ENCODE measurements at regions not wholly inside any gene's neighbourhood (a gene's known extent, or its start where the extent isn't known, plus 50 kb on each side); places are given as distances from the start of the nearest gene placed in this dataset.

DNA sequence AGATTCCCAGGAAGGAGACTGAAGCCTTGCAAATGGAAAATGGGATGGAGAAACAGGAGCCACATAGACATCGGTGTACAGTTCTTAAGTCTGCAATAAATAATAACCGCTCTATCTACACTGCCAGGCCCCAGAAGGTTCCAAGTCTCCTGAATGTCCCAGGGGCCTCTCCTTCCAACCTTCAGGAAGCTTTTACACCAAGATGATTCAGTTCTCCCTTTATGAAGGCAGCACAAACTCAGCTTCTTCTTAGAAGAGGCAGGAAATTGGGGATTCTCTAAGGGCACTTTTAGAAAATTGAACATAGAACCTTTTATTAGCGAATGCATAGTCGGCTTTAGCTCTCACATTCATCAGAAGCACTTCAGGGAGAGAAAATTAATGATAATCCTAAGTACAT, 130.8 kb upstream of the LYZL1 start:
- Histone ChIP-seq H3K27ac (ENCODE audit: insufficient read depth in 1 of 2, low read depth in 1 of 2, low read length in 2 of 2, poor library complexity in 1 of 2, severe bottlenecking in 2 of 2) (no peak overlapping the region), H3K4me3 (ENCODE audit: control insufficient read depth in 1 of 7, extremely low read depth in 1 of 7, insufficient read depth in 4 of 7, low read depth in 2 of 7, low read length in 6 of 7) (no peak overlapping the region), H3K9me3 (ENCODE audit: control extremely low read depth in 1 of 5, control insufficient read depth in 4 of 5, insufficient read depth in 2 of 5, low read depth in 1 of 5, low read length in 4 of 5) (no peaks in the 10 kb centered on the region), H3K4me1 (ENCODE audit: control extremely low read depth in 1 of 4, control insufficient read depth in 4 of 4, insufficient read depth in 4 of 4, low read length in 3 of 4) (no peaks in the 10 kb centered on the region), H3K36me3 (ENCODE audit: control insufficient read depth in 4 of 4, insufficient read depth in 4 of 4, low read length in 3 of 4) (no peaks in the 10 kb centered on the region), H3K27me3 (replicated peaks in 2 of 5; ENCODE audit: control insufficient read depth in 4 of 5, insufficient read depth in 5 of 5, low read length in 4 of 5) (peaks cover 0 to 2% (median 0%) of the 10 kb centered on the region in 5 experiments)
- ChIA-PET CTCF (interaction anchor here (0.7 to 1.2 kb wide), 2 partner anchors 10 to 14 kb away, joined by 3 read pairs; no protein-coding TSS in a partner anchor), POLR2A (no interaction called here)
- 84% methylated on average over 2 of the region's 4 CpGs for WGBS (ENCODE audit: insufficient coverage)
- no peak for DNase-seq

DNA sequence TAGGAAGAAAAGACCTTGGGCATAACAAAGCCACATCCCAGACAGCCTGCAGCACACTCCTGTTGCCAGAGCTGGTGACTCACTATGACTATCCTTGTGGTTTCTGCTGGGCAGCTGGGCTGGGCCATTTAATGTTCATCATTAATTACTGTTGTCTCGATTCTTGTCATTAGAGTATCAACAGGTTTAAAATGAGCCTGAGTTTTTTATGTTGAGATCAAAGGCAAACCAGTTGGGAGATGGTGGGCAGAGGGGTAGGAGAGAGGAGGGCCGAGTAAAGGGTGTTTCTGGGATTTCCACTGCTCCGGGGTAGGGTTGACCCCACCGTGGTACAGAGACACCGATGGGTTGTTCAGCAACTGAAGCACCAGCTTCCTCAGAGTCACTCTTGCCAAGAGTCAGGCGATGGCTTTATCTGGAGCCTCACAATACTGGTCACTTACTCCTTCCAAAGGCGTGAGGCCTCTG, 128.7 kb upstream of the LYZL1 start:
- WGBS (ENCODE audit: insufficient coverage) = 100% methylated on average over 4 of the region's 7 CpGs
- Histone ChIP-seq H3K36me3 (ENCODE audit: control insufficient read depth in 4 of 4, insufficient read depth in 4 of 4, low read length in 3 of 4) (no peaks in the 10 kb centered on the region), H3K27ac (ENCODE audit: insufficient read depth in 1 of 2, low read depth in 1 of 2, low read length in 2 of 2, poor library complexity in 1 of 2, severe bottlenecking in 2 of 2) (no peak overlapping the region), H3K4me1 (ENCODE audit: control extremely low read depth in 1 of 4, control insufficient read depth in 4 of 4, insufficient read depth in 4 of 4, low read length in 3 of 4) (no peaks in the 10 kb centered on the region), H3K4me3 (ENCODE audit: control insufficient read depth in 1 of 7, extremely low read depth in 1 of 7, insufficient read depth in 4 of 7, low read depth in 2 of 7, low read length in 6 of 7) (no peak overlapping the region), H3K27me3 (replicated peaks in 2 of 5; ENCODE audit: control insufficient read depth in 4 of 5, insufficient read depth in 5 of 5, low read length in 4 of 5) (peaks cover 0 to 2% (median 0%) of the 10 kb centered on the region in 5 experiments), H3K9me3 (ENCODE audit: control extremely low read depth in 1 of 5, control insufficient read depth in 4 of 5, insufficient read depth in 2 of 5, low read depth in 1 of 5, low read length in 4 of 5) (peaks cover 0 to 13% (median 2%) of the 10 kb centered on the region in 5 experiments)
- POLR2A ChIA-PET = no interaction called here
- DNase-seq = no peak
- CTCF ChIA-PET = no interaction called here

DNA sequence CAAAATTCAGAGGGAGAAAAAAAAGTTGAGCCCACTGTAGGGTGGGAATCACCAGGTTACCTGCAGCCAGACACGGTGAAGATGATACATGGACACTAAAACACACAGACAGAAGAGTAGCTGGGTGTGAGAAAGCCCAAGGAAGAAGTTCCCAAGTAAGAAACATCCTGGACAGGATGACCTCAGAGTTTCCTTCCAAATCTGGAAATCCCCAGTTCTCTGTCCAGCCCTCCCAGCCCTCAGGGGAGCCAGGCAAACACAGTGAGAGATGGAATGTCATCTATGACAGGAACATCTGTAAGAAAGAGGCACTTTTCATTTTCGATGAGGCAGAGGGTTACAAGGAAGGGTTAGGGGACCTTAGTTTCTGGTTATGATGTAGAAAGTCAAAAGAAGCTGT, 125.1 kb upstream of the LYZL1 start:
- ChIA-PET CTCF (no interaction called here), POLR2A (no interaction called here)
- H3K27ac ChIP-seq (ENCODE audit: insufficient read depth in 1 of 2, low read depth in 1 of 2, low read length in 2 of 2, poor library complexity in 1 of 2, severe bottlenecking in 2 of 2) = no peak overlapping the region
- no peak for DNase-seq
- 94% methylated on average over 2 of the region's 2 CpGs for whole genome bisulfite sequencing (ENCODE audit: insufficient coverage)
- no peaks in the 10 kb centered on the region for H3K36me3 ChIP-seq (ENCODE audit: control insufficient read depth in 4 of 4, insufficient read depth in 4 of 4, low read length in 3 of 4)
- H3K4me3 ChIP-seq (ENCODE audit: control insufficient read depth in 1 of 7, extremely low read depth in 1 of 7, insufficient read depth in 4 of 7, low read depth in 2 of 7, low read length in 6 of 7) = no peak overlapping the region
- H3K9me3 ChIP-seq (ENCODE audit: control extremely low read depth in 1 of 5, control insufficient read depth in 4 of 5, insufficient read depth in 2 of 5, low read depth in 1 of 5, low read length in 4 of 5) = peaks cover 0 to 38% (median 13%) of the 10 kb centered on the region in 5 experiments
- peaks cover 0 to 4% (median 0%) of the 10 kb centered on the region in 5 experiments for H3K27me3 ChIP-seq (replicated peaks in 2 of 5; ENCODE audit: control insufficient read depth in 4 of 5, insufficient read depth in 5 of 5, low read length in 4 of 5)
- H3K4me1 ChIP-seq (ENCODE audit: control extremely low read depth in 1 of 4, control insufficient read depth in 4 of 4, insufficient read depth in 4 of 4, low read length in 3 of 4) = no peaks in the 10 kb centered on the region

DNA sequence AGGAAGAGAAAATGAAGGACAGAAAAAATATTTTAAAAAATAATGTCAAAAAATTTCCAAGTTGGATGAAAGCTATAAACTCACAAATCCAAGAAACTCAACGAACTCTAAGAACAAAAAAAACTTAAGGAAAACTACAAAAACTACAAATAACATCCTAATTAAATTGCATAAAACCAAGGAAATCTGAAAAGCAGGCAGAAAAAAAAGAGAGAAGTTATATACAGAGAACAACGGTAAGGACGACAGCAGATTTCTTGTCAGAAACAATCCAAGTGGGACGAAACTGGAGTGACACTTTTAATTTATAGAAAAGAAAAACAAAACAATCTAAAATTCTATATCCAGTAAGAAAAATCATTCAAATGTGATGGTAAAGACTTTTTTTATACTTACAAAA, 122.2 kb upstream of the LYZL1 start:
- Histone ChIP-seq H3K4me1 (ENCODE audit: control extremely low read depth in 1 of 4, control insufficient read depth in 4 of 4, insufficient read depth in 4 of 4, low read length in 3 of 4) (no peaks in the 10 kb centered on the region), H3K36me3 (ENCODE audit: control insufficient read depth in 4 of 4, insufficient read depth in 4 of 4, low read length in 3 of 4) (no peaks in the 10 kb centered on the region), H3K4me3 (ENCODE audit: control insufficient read depth in 1 of 7, extremely low read depth in 1 of 7, insufficient read depth in 4 of 7, low read depth in 2 of 7, low read length in 6 of 7) (no peak overlapping the region), H3K9me3 (ENCODE audit: control extremely low read depth in 1 of 5, control insufficient read depth in 4 of 5, insufficient read depth in 2 of 5, low read depth in 1 of 5, low read length in 4 of 5) (peaks cover 0 to 54% (median 17%) of the 10 kb centered on the region in 5 experiments), H3K27me3 (replicated peaks in 2 of 5; ENCODE audit: control insufficient read depth in 4 of 5, insufficient read depth in 5 of 5, low read length in 4 of 5) (peaks cover 0 to 4% (median 0%) of the 10 kb centered on the region in 5 experiments), H3K27ac (ENCODE audit: insufficient read depth in 1 of 2, low read depth in 1 of 2, low read length in 2 of 2, poor library complexity in 1 of 2, severe bottlenecking in 2 of 2) (no peak overlapping the region)
- DNase-seq = no peak
- WGBS (ENCODE audit: insufficient coverage) = no CpG with 5 or more reads among the region's 4 CpGs
- ChIA-PET POLR2A (no interaction called here), CTCF (no interaction called here)

DNA sequence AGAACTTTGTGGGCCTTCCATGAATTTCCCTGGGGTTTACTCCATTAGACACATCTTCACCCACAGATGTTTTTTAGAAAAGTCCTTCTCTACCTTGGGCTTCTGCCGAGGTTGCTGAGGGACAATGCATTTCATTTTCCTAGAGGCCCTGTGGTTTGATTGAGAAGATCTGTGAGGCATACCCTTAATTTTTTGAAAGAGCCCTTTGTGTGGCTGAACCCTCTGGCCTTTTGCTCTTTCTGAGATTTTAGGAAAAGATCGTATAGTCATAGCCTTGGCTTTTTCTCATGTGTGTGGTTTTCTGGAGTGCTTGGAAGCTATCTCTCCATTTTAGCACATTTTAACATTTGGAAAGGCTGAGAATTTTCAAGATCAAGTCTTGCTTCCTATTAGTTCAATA, 119.8 kb upstream of the LYZL1 start:
- CTCF ChIA-PET = no interaction called here
- H3K36me3 ChIP-seq (ENCODE audit: control insufficient read depth in 4 of 4, insufficient read depth in 4 of 4, low read length in 3 of 4) = no peaks in the 10 kb centered on the region
- WGBS (ENCODE audit: insufficient coverage) = 100% methylated on average over 1 of the region's 2 CpGs

DNA sequence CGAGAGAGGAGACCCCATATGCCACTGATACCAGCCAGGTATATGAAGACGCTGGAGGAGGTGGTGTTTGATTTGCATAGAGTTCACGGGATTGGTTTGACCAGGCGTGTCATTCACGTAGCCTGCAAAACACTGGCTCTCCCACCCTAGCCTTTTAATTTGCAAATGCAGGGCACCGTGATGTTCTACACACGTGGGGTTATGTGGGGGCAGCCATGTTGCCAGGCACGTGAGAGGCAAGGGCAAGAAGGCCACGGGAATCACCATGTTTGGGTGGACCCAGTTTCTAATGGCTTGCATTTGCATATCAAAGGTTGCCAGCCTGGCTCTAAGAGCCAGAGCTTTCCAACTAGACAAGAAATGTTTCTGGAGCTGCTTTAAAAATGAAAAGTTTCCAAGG, 117.2 kb upstream of the LYZL1 start:
- CTCF ChIA-PET = no interaction called here
- DNase-seq = no peak
- Histone ChIP-seq H3K36me3 (ENCODE audit: control insufficient read depth in 4 of 4, insufficient read depth in 4 of 4, low read length in 3 of 4) (no peaks in the 10 kb centered on the region), H3K4me3 (ENCODE audit: control insufficient read depth in 1 of 7, extremely low read depth in 1 of 7, insufficient read depth in 4 of 7, low read depth in 2 of 7, low read length in 6 of 7) (no peak overlapping the region), H3K27ac (ENCODE audit: insufficient read depth in 1 of 2, low read depth in 1 of 2, low read length in 2 of 2, poor library complexity in 1 of 2, severe bottlenecking in 2 of 2) (no peak overlapping the region), H3K27me3 (replicated peaks in 2 of 5; ENCODE audit: control insufficient read depth in 4 of 5, insufficient read depth in 5 of 5, low read length in 4 of 5) (peaks cover 0 to 15% (median 3%) of the 10 kb centered on the region in 5 experiments), H3K9me3 (ENCODE audit: control extremely low read depth in 1 of 5, control insufficient read depth in 4 of 5, insufficient read depth in 2 of 5, low read depth in 1 of 5, low read length in 4 of 5) (peaks cover 0 to 36% (median 12%) of the 10 kb centered on the region in 5 experiments), H3K4me1 (ENCODE audit: control extremely low read depth in 1 of 4, control insufficient read depth in 4 of 4, insufficient read depth in 4 of 4, low read length in 3 of 4) (no peaks in the 10 kb centered on the region)
- POLR2A ChIA-PET = no interaction called here
- WGBS (ENCODE audit: insufficient coverage) = 97% methylated on average over 9 of the region's 9 CpGs

More for the DNA sequence above, 119.8 kb upstream of the LYZL1 start:
- DNase-seq = no peak
- peaks cover 0 to 1% (median 0%) of the 10 kb centered on the region in 5 experiments for H3K27me3 ChIP-seq (replicated peaks in 2 of 5; ENCODE audit: control insufficient read depth in 4 of 5, insufficient read depth in 5 of 5, low read length in 4 of 5)
- H3K4me1 ChIP-seq (ENCODE audit: control extremely low read depth in 1 of 4, control insufficient read depth in 4 of 4, insufficient read depth in 4 of 4, low read length in 3 of 4) = no peaks in the 10 kb centered on the region
- POLR2A ChIA-PET = no interaction called here
- peaks cover 0 to 52% (median 15%) of the 10 kb centered on the region in 5 experiments for H3K9me3 ChIP-seq (ENCODE audit: control extremely low read depth in 1 of 5, control insufficient read depth in 4 of 5, insufficient read depth in 2 of 5, low read depth in 1 of 5, low read length in 4 of 5)
- H3K4me3 ChIP-seq (ENCODE audit: control insufficient read depth in 1 of 7, extremely low read depth in 1 of 7, insufficient read depth in 4 of 7, low read depth in 2 of 7, low read length in 6 of 7) = no peak overlapping the region
- H3K27ac ChIP-seq (ENCODE audit: insufficient read depth in 1 of 2, low read depth in 1 of 2, low read length in 2 of 2, poor library complexity in 1 of 2, severe bottlenecking in 2 of 2) = no peak overlapping the region

DNA sequence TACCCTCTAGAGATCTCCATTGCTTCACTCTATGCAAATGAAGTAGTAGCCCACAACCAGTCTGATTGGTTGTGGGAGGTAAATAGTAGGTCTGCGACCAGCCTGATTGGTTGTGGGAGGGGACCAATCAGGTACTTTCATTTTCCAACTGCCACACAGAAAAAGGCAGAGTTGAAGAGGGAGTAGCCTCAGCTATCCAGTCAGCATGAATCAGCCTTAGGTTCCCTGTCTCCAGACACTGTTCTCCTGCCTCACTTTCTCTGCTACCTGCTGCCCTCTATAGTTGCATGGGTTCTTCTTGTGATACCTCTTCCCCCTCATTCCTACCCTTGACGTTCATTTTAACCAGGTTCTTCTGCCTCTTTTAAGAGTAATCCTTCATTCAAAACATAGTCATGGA, 114.5 kb upstream of the LYZL1 start:
- peaks cover 0 to 20% (median 3%) of the 10 kb centered on the region in 5 experiments for H3K9me3 ChIP-seq (ENCODE audit: control extremely low read depth in 1 of 5, control insufficient read depth in 4 of 5, insufficient read depth in 2 of 5, low read depth in 1 of 5, low read length in 4 of 5)
- no peak overlapping the region for H3K27ac ChIP-seq (ENCODE audit: insufficient read depth in 1 of 2, low read depth in 1 of 2, low read length in 2 of 2, poor library complexity in 1 of 2, severe bottlenecking in 2 of 2)
- no peaks in the 10 kb centered on the region for H3K4me1 ChIP-seq (ENCODE audit: control extremely low read depth in 1 of 4, control insufficient read depth in 4 of 4, insufficient read depth in 4 of 4, low read length in 3 of 4)
- H3K36me3 ChIP-seq (ENCODE audit: control insufficient read depth in 4 of 4, insufficient read depth in 4 of 4, low read length in 3 of 4) = no peaks in the 10 kb centered on the region
- H3K27me3 ChIP-seq (replicated peaks in 2 of 5; ENCODE audit: control insufficient read depth in 4 of 5, insufficient read depth in 5 of 5, low read length in 4 of 5) = peaks cover 5 to 36% (median 13%) of the 10 kb centered on the region in 5 experiments
- ChIA-PET CTCF (no interaction called here), POLR2A (no interaction called here)
- no CpG with 5 or more reads among the region's 2 CpGs for WGBS (ENCODE audit: insufficient coverage)
- H3K4me3 ChIP-seq (ENCODE audit: control insufficient read depth in 1 of 7, extremely low read depth in 1 of 7, insufficient read depth in 4 of 7, low read depth in 2 of 7, low read length in 6 of 7) = no peak overlapping the region
- no peak for DNase-seq
